Right lung (tissue), 2 donors: ENCODE measurements at regions not wholly inside any gene's neighbourhood (a gene's known extent, or its start where the extent isn't known, plus 50 kb on each side); places are given as distances from the start of the nearest gene placed in this dataset.

Source experiments
- DNase-seq, 2 donors: peaks; one replicate each; pipeline ENCODE4 v3.0.0-alpha.2; 2013

DNA sequence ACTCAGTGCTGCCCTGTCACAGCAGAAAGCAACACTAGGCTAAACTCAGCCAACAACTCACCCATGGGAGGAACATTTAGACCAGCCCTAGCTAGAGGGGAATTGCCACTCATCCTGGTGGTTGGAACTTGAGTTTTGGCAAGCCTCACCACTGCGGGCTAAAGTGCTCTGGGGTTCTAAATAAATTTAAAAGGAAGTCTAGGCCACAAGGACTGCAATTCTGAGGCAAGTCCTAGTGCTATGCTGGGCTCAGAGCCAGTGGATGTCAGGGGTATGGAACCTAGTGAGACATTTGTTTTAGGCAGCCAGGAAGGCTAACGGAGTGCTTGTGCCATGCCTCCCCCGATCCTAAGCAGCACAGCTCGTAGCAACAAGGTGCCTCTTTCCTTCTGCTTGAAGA, 78.0 kb downstream of the RGS13 start:
- no peak for DNase-seq

GRCh38 chr1:192724670-192725069, 84.2 kb upstream of the RGS2 start:
- DNase-seq = no peak

DNA sequence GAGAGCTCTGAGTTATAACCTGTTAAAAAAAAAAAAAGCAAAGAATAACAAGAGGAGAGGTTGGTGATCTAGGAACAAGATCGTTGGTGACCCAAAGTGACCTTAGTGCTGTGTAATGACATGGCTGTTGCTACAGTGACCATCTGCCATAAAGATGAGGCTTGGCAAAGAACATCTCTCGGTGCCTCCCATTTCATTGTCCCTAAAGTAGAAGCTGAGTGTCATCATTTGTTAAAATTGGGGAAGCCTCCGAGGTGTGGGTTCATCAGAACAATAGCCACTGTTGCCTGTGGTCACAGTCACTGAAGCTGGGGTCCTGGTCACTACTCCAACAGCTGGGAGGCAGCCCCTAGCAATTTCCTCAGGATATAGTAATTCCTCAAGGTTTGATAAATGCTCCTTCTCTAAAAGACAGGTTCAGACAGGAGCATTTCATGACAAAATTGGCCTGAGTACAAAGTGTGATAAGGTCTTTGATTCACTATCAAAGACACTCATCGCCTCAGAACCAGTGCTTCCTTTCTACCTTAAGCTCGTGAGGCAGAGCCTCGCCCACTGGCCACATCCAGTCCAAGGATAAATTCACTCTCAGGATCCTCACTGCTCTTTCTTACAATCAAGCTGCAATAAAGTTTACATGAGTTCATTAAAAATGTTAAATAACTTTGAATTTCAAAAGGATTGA, 81.9 kb upstream of the RGS2 start:
- DNase-seq = no peak

DNA sequence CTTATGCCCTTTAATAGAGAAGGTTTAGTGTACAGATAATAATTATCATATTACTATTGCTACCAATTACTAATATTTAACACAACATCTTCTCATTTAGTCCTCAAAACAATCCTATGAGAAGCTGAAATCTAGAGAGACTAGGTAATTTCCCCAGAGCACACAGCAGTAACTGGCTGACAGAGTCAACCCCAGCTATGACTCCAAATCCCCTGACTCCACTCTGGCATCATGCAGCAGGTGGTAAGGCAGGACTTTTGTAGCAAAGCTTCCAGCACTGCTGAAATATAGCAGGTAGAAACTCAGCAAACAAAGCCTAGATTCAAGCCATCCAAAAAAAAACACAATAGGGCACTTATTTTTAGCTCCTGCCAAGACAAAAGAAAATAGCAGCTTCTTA, 79.3 kb upstream of the RGS2 start:
- no peak for DNase-seq

GRCh38 chr1:192730198-192730597, 78.6 kb upstream of the RGS2 start:
- peak; percentile 76 to 80 for DNase-seq

- DNase-seq = no peak
Observed at GRCh38 chr1:192732787-192733186, 76.1 kb upstream of the RGS2 start.

DNA sequence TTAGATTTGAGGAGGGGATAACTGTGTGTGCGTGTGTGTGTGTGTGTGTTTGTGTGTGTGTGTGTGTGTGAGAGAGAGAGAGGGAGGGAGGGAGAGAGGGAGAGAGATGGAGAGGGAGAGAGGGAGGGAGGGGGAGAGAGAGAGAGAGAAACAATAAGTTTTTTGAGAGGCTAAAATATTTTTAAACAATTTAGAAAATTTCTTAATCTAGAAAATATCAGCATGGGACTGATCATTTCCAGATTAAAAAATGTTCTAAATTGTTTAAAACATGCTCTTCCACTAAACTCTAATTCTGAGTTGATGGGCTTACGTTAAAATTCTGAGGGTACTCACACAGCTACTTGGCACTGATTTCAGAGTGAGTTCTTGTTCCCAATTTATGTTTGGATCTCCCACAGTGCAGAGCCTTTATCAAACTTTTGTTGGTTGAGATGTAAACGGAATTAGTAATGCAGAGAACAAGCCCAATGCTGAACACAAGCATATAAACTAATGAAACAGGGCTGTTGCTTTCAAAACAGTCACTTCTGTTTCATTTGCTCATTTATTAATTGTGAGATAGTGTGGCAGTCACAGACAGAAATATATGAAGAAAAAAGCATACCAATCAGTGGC, 73.4 kb upstream of the RGS2 start:
- DNase-seq = no peak

DNA sequence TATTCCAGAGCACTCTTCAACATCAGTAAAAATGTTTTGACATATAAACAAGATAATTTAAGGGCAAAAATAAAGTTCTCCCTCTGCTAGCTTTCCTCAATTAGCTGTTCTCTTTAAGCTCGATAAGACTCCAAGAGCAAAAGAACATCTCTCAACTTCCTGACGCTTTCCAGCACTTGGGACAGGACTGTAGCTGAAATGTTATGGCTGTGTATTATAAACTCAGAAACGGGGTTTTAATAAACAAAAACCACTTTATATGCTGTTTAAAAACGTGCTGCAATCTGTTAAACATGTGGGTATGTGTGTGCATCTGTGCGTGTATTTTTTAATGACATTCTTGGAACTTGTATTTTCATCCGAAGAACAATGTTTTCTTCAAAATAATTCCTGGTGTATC, 71.5 kb upstream of the RGS2 start:
- peak; percentile 37 to 44 for DNase-seq

- no peak for DNase-seq
Observed at GRCh38 chr1:192739476-192740184, 69.2 kb upstream of the RGS2 start.

GRCh38 chr1:192740214-192740613, 68.6 kb upstream of the RGS2 start:
- DNase-seq = no peak

DNA sequence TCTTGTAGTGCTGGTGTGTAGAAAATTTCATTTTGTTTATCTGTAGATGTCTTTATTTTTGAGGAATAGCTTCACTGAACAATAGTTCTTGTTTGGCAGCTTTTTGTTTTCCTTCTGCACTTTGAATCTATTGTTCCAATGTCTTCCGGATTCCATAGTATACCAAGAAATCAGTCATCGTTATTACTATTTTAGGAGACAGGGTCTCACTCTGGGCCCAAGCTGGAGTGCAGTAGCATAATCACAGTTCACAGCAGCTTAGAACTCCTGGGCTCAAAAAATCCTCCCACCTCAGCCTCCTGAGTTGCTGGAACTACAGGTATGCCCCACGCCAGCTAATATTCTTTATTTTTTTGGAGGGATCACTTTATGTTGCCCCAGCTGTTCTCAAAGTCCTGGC, 67.7 kb upstream of the RGS2 start:
- DNase-seq = no peak

- DNase-seq = no peak
Observed at GRCh38 chr1:192747301-192747700, 61.5 kb upstream of the RGS2 start.

DNA sequence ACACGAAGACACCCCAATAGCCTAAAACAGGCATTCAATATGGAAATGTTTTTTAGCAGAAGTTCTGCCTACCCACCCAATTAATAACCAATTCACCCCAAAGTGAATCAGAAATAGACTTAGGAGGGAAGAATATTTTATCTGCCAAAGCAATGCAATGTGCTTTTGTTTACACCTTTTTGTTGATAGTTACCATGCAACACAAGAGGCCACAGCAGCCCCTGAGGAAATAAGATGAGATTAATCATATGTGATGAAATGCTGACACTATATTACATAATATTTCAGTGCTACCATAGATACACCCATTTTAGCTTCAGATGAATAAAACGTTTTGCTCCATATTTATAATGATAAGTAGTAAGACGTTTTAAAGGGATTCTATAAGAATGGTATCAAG, 60.9 kb upstream of the RGS2 start:
- DNase-seq = no peak

DNA sequence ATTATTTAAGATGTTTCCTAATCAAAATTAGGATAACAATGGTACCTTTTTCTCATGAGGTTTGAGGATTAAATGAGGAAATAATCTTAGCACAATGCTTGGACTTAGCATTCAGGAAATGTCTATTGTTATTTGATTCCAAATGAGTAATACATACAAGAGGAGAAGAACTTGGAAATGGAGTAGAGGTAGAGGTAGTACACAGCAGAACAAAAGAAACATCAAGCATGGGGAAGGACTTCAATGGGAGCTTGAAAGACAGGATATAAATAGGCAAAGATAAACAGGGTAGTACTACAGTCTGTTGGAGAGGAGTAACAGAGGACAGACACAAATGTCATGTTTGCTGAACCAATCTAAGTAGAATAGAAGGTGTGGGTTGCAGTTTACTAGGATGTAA, 59.5 kb upstream of the RGS2 start:
- no peak for DNase-seq

- no peak for DNase-seq
Observed at GRCh38 chr1:192751260-192751659, 57.6 kb upstream of the RGS2 start.

DNA sequence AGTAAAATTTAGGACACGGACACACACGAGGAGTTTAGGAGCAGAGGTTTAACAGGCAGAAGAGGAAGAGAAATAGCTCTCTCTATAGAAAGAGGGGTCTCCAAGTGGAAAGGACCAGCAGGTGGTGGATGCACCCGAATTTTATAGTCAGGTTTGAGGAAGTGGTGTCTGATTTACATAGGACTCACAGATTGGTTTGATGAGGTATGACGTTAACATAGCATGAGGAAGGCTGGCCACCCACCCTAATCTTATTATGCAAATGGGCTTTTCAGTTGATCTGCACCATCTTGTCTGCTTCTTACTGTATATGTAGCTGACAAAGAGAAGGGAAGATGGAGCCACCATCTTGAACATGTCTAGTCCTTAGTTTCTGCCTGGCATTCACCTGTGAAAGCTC, 52.5 kb upstream of the RGS2 start:
- no peak for DNase-seq

DNA sequence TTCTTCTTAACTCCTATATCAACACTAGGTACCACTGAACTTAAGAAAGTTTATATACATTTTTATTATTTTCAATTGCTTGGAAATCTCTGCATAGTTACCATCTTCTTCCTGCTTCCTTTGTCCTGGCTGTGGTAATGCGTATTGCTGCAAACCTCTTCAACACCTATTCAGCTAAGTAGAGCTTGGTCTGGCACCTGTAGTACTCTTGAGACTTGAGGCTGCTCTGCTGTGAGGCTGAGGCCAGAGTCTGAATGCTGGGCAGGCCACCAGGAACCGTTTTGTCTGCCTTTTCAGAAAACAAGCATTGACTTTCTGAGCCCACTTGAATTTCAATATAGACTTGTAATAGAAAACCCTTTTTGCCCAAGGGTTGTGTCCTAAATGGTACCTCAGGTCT, 52.0 kb upstream of the RGS2 start:
- no peak for DNase-seq

DNA sequence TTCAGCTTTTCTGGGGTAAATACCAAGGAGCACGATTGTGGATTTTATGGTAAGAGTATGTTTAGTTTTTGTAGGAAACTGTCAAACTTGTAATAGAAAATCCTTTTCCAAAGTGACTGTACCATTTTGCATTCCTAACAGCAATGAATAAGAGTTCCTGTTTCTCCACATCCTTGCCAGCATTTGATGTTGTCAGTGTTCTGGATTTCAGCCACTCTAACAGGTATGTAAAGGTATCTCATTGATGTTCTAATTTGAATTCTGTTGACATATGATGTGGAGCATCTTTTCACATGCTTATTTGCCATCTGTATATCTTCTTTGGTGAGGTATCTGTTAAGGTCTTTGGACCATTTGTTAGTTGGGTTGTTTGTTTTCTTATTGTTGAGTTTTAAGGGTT, 50.3 kb upstream of the RGS2 start:
- no peak for DNase-seq
